Stimulated activated CD4-positive, alpha-beta T cell treated with anti-CD3 and anti-CD28 coated beads, Interleukin-15, amount 100 ng/mL, for 1 hour (primary cell): ENCODE measurements at regions not wholly inside any gene's neighbourhood (a gene's known extent, or its start where the extent isn't known, plus 50 kb on each side); places are given as distances from the start of the nearest gene placed in this dataset.

Experiments
- DNase-seq, 2 donors: peaks; one replicate each; pipeline ENCODE4 v3.0.0-alpha.2; 2020; ENCODE audit warnings: low read depth in 1 of 2, low spot score in 1 of 2

DNA sequence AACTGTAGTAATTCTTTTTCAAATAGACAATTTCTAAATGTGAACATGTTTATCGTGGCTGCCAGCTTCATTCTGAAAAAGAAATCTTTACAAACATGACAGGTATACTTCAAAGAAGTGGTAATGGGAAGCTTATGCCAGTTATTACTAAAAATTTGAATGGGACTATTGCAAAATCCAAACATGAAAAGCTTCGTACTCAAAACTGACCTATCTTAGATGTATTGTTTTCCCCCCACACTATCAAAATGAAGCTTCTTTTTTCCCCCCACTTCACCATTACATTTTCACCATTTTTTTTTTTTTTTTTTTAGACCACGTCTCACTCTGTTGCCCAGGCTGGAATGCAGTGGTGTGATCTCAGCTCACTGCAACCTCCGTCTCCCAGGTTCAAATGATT is 50.4 kb upstream of the SERTAD2 start:
- DNase-seq = no peak

DNA sequence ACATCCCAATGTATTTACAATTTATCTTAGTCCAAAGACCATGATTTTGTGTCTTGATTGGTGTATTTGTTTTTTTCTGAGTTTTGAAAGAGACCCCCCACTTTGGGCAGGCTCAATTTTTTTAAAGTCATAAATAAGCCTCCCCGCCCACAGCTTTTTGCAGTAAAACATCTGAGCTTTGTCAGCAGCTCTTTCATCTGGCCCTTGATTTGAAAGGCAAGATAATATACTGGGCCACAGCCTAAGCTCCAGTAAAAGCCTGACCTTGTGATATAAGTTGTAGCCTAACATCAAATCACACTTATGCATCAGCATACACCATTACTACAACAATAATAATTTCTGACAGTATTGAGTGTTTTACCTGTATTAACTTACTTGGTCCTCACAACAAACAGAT is 51.3 kb upstream of the SERTAD2 start:
- DNase-seq = no peak

DNA sequence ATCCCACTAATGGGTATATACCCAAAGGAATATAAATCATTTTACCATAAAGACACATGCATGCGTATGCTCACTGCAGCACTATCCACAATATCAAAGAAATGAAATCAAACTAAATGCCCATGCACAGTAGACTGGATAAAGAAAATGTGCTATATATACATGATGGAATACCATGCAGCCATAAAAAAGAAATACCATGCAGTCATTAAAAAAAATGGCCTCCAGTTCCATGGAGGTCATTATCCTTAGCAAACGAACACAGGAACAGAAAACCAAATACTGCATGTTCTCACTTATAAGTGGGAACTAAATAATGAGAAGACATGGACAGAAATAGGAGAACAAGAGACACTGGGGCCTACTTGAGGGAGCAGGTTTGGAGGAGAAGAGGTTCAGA is 53.6 kb upstream of the SERTAD2 start:
- DNase-seq = no peak

DNA sequence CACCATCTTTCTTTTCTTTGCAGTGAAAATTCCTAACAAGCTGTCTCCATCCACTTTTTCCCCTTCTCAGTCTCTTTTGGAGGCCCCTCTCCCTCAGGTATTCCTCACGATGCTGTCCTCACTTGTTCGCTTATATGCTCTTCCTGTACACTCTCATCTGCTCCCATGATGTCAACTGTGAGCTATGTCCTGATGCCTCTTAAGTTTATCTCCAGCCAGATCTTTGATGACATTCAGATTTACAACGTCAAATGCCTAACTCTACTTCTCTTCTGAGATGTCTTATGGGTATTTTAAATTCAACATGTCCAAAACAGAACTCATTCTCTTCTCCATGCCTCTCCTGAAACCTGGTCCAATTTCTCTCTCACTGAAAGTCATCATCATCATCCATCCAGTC is 55.1 kb upstream of the SERTAD2 start:
- DNase-seq = no peak

DNA sequence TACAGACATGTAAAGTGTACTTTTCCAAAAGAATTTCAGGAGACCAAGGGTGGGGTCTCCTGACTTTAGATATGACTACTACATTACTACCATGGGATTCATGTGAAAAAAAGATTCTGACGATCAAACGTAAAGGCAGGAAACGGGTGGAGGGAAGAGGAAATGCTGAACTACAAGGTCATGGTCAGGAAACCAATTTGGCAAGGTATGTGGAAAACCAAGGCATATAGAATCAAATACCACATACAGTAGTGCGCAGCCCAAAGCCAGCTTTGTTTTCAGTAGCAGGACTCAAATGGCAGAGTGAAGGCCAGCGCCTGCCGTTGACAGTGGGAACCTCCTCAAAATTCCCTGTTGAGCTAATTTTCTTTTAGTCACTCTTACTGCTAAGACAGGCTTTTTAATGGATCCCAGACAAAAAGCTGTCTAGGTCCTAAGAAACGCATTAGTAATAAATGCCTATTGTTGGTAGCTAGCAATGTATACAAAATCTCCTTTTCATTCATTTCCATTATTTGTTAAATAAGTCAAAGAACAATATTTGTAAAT is 57.6 kb upstream of the SERTAD2 start:
- DNase-seq = no peak

DNA sequence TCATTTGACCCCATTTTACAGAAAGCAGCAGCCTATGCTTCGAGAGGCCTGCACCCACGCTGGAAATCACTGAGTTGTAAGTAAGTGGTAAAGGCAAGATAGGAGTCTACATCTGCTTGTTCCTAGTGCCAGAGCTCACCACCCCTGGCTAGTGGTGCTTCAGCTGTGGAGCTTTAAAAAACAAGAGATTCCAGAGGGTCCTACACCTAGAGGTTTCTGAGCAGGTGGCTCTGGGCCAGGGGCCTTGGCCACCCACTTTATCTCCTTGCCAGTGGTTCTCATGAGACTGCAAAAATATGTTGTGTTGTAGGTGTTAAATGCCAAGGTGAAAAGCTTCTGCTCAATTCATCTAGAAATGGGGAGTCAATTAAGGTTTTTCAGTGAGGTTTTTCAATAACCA is 60.0 kb upstream of the SERTAD2 start:
- DNase-seq = no peak

DNA sequence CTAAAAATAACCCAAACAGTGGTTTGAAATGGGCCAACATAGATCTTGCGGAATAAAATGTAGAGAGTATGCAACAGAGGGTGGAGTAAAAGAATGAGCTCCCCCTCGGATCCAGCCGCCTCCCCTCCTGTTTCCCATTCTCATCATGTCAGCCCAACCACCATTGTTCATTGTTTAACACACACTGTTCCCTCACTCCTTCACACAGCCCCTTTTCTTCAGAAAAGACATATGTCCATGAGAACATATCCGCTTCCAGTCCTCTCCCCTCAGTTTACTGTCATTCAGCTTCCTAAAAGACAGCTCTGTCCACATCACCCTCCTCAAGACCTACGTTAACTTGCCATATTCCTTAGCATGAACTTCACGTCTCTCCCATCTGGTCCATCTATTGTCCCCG is 62.9 kb upstream of the SERTAD2 start:
- no peak for DNase-seq

DNA sequence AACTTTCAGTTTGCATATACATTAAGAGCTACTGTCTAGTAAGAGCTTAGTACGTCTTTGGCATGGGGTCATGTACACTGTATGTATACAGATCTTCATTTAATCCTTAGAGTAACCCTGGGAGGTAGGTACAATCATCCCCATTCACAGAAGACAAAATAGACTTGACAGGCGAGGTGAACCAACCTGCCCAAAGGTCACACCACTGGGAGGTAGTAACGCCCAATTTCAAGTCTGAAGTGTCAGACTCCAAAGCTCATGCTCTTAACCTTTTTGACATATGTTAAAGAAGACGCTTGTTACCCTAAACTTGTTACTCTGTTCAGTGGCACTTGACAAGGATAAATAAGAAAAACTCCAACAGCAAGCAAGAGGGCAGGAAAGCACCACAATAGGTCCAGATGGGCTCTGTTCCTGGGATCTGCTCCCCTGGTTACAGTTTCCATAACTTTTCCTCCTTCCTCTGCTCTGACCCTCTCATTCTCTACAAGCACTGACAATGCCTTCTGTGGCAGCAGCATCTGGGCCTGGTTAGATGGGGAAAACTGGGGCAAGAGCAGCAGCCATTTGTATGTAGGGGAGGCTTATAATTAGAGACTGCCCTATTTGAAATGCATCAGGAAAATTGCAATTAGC is 64.7 kb upstream of the SERTAD2 start:
- DNase-seq = no peak

DNA sequence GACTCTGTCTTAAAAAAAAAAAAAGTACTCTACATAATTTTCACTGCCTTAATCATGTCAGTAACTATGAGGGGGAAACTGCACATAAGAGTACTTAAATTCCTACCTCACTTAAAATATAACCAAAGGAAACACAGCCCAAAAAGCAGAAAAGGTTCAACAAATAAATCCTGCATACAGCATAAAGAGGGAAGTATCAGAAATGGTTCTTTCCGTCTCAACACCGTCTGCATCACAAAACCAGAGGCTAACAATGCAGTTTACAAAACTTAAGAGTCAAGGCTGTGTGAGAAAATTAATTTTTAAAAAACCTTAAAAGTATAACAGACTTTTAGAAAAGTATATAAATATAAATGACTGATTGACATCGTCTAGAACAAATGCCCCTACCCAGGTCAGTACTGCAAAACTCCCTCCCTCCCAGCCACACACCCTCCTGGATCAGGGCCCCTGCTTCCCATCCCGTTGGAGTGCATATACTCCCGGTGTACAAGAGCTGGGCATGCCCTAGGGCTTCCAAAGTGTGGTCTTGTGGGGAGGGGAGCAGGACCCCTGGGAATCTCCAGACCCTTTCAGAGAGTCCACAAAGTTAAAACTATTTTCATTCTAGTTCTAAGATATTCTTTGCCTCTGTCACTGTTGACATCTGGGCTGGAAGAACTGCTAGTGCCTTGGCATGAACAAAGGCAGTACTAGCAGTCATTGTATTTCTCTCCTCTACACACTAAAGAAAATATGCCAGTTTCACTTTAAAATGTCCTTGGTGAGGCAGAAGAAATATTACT is 67.0 kb upstream of the SERTAD2 start:
- no peak for DNase-seq

DNA sequence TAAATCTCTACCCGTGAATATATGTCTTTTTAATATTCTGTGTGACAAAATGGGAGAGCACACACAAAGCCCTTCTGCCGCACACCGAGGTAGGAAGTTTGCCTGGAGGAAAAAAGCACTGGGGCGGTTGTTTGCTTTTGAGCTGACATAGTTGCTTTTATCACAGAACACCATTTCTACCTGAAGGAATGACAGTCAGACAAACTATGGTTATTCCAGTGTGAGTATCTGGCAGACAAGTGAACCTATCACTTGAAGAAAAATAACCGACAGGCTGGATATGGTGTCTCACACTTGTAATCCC is 67.6 kb upstream of the SERTAD2 start:
- no peak for DNase-seq

DNA sequence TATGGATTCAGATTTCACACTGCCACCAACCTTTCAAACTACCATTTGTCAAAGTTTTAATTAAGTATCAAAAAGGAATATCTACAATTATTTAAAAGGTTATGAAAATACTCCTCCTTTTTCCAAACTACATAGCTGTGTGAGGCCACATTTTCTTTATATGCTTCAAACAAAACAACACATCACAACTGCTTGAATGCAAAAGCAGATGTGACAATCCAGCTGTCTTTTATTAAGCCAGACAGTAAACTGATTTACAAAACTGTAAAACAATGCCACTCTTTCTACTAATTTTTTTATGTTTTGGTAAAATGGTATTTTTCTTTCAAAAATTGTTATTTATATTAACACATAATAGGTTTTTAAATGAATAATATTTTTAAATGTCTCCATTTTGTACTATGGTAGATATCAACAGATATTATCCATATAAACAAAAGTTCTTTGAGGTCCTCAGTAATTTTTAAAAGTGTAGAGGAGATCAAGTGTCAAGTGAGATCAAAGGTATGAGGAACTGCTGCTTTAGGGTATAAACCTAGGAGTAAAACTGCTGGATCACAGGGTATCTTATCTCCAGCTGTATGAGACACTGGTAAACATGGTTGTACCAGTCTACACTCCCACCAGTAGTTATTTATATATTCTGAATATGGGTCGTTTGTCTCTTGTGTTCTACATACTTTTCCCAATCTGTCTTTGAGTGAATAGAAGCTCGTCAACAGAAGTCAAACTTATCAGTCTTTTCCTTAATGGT is 68.8 kb upstream of the SERTAD2 start:
- DNase-seq = no peak

DNA sequence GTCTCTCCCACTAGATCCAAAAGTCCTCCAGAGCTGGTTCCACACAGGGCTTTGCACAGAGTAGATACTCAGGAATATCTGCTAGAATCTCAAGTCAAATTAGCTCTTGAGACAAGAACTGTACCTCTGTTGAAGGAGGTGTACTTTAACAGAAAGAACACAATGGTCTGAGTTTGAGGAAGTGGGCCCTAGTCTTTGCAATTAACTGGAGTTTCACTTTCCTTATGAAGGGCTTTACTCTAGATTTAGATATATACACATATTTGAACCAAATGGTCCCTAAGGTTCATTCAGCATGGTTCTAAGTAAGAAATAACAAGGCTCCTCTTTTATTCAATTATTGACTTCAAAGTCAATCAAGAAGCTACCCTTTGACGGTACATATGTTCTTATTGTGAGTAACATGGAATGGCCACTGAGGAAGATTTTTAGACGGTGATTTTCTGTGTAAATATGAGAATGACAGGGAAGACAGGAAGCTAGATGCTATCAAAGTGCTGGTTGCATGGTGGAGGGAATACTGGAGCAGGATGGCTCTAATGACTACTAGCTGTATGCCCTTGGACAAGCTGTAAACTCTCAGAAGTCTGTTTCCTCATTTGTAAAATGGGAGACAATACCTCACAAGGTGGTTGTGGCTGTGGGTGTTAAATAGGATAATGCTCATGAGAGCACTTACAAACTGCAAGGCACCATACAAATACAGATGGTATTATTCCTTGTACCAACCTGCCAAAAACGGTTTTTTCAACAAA is 73.5 kb upstream of the SERTAD2 start:
- DNase-seq = no peak

DNA sequence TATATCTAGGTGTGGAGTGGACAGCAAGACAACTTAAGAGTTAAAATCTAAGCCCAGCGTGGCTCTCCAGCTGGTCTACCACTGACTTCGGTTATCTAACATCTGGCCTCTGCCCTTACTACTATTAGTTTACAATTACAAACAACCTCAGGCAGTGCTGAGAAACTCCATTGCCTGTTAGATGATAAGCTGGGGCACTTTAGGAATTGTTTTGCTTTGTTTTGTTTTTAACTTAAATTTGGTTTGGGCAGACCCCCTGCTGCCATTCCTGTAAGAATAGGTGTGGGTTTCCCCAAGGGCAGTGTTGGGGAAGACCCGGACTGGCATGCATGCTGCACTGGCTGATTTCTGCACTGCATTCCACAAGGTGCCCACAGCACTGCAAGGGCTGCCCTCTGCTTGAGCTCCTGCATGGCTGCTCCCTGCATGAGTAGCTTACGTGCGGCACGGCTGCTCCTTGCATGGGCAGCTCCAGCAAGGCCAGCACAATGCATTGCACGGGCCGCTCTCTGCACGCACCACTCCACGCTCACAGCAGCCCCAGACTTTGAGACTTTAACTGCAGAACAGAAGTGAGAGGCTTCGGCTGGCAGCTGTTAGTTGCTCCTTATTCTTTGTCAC is 74.2 kb upstream of the SERTAD2 start:
- DNase-seq = no peak

DNA sequence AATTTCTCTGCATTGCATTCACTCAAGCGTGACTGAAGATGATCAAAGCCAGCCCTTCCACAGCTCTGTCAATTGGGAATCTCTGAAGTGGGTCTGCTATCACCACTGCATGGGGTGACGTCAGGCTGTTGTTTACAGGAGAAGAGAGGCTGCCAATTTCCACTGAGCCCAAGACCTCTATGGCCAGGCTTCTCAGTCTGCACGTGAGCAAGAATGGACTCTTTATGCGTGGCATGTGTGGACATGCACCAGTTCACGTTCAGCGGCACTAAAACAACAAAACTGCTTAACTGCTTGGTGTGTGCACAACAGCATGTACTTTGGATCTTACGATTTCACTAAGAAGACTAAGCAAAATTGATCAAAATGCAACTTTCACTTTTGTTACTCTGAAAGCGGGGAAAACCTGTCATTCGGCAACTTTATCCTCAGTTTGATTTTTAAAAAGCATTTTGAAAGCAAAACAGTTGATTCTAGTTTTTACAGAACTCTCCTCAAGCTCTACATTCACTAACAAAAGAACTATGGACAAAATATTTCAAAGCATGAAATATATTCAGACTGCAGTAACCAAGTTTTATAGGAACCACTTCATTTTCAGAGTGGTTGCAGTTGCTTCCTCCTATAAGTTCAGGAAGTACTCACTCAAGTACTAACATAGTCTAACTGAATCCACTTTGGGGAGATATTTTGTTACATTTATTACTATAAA is 77.0 kb upstream of the SERTAD2 start:
- peak in 1 of 2 donors; percentile 1 for DNase-seq

DNA sequence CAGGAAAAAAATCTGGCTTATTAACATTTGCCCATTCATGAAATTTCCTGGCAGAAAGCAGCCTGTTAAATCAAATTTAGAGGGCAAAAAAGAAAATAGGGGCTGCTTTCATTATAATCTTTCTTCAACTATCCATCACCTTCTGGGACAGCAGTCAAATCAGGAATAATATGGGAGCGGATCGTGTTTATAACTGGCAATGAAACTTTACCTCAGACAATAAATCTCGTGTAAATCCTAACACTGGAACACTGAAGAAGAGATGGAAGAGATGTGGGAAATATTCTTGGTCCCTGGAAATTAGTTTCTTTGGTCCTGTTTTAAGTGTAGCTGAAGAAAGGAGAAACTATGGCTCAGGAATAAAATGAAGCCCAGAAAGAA is 77.5 kb upstream of the SERTAD2 start:
- DNase-seq = no peak

DNA sequence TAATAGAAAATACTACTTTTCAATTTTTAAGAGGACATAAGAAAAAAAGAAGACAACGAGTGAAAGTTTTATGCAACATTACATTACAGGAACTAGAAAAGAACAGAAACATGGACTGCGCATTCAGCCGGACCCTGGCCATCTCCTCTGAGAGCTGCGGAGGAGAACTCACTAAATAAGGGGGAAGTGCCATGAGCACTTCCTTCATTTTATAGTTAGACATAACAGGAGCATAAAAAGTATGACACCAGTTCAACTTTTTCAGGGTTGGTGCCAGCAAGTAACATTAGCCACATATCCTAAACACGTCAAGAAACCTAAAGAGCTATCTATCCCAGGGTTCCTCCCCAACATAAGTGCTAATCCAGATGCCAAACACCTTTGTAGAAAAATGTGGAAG is 78.0 kb upstream of the SERTAD2 start:
- no peak for DNase-seq

DNA sequence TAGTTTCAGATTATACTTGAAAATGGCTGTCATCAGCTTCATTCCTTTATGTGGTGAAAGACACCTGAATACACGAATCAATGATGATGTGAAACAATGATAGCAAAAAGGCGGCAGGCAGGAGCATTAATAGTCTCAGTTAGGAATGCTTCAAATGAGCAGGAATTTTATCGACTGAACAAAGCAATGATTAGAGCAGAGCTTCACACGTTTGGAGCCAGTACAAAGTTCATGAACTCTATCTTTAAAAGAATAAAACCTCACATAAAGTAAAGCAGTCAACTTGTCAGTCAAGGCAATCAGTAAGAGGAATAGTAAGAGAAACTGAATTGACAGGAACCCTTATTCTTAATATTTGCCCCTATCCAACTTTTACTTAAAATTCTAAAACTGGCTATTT is 78.4 kb upstream of the SERTAD2 start:
- no peak for DNase-seq

DNA sequence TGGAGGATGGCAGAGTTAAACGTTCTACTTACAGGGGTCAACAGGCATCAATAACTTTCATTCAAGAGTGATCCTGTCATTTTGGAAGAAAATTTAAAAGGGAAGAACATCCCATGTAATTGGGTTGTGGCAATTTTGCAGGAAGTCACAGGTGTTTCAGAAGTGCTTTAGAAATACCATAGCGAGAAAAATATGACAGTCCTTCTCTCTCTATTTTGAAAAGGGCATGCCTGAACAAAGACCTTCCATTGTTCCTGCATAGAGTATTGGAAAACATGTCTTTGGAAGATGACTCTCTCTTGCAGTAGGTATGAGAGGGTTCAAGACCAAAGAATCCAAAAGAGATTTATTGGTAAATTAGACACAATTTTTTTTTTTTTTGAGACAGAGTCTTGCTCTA is 81.8 kb upstream of the SERTAD2 start:
- no peak for DNase-seq

DNA sequence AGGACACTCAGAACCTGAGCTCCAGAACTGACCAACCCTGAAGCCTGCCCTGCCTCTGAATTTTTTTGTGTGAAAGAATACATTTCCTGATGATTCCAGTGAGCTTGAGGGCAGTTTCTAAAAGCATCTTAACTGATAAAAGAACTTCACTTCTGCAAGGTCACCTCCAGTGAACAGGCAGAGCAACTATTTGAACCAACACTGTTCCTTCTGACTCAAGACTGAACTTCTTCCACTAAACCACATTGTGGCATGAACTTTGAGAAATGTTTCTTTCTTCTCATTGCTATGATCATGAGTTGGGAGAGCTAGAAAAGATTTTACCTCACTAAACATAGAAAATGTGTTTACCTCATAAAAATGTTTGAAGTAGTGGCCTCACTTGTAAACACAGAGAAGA is 83.8 kb upstream of the SERTAD2 start:
- DNase-seq = no peak

DNA sequence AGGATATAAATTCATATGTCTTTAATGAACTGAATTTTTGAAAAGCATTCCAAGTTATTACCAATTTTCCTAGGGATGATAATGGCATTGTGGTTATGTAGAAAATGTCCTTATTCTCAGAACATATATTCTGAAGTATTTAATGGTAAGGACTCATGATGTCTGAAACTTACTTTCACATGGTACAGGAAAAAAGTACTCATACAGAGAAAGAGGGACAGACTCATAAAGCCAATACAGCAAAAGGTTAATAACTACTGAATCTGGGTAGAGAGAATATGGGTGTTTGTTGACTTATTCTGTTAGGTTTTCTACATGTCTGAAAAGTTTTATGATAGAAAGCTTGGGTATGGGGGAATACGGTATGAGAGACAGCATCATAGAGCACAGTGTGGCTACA is 84.3 kb upstream of the SERTAD2 start:
- DNase-seq = no peak

DNA sequence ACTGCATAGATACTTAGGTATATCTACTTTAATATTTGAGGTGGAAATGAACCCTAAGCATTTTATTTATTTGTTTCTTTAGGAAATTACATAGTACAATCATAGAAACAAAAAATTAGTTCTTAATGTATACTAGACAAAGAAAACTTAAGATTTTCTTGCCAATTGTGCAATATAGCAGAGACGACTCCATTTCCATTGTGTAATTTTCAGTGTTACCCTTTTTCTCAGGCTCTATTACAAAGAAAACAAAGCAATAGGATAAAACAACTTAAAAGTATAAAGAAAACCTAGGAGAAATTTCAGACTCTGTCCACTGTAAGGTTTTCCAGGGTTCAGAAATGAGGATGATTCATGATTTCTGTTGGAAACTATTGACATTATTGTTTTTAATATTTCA is 89.0 kb upstream of the SERTAD2 start:
- no peak for DNase-seq
